ENCODE measurements at regions not wholly inside any gene's neighbourhood (a gene's known extent, or its start where the extent isn't known, plus 50 kb on each side); places are given as distances from the start of the nearest gene placed in this dataset.

DNA sequence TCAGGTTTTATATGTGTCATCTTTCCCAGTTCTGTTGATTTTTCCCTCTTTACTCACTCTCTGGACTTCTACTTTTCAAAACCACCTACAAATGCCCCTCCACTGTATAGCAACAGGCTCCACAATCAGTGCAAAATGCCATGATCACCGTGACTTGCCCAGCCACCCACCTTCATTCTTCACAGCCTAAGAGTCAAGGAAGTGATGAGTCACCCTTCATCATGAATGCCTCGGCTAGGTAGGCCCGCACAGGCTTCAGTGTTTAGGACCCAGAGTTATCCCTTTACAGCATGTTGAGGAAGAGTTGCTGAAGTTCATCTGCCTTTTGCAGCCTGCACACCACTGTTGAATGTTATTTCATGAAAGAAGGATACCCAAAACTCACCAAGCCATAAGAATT, 158.6 kb downstream of the PMP22 start:
- no peaks in the 10 kb centered on the region for H3K9me3 ChIP-seq (ENCODE audit: insufficient read depth, low read length)
- no peaks in the 10 kb centered on the region for H3K79me2 ChIP-seq (ENCODE audit: low read length)
- no peaks in the 10 kb centered on the region for H3K4me1 ChIP-seq (ENCODE audit: low read length)
- H3K4me3 ChIP-seq (ENCODE audit: low read length), result no peak overlapping the region
- H3K4me2 ChIP-seq (ENCODE audit: low read length), result no peak overlapping the region
- no peaks in the 10 kb centered on the region for H3K27me3 ChIP-seq (ENCODE audit: low read depth, low read length)
- no peaks in the 10 kb centered on the region for H3K36me3 ChIP-seq (replicated peaks; ENCODE audit: low read depth, low read length)
- no peak overlapping the region for H3K27ac ChIP-seq (ENCODE audit: low read length)
- H3K9ac ChIP-seq (ENCODE audit: low read length), result no peak overlapping the region
- H2AFZ ChIP-seq (ENCODE audit: low read depth, low read length), result no peak overlapping the region
- H4K20me1 ChIP-seq (ENCODE audit: insufficient read depth, low read length), result no peaks in the 10 kb centered on the region
- TF ChIP-seq CTCF (IDR thresholded peaks at IDR 0.05; ENCODE audit: low read depth, low read length) (no peak), EZH2phosphoT487 (IDR thresholded peaks at IDR 0.05; ENCODE audit: low read depth) (no peak)

GRCh38 chr17:15103785-15104184, 161.3 kb downstream of the PMP22 start:
- Histone ChIP-seq H3K27ac (ENCODE audit: low read length) (no peak overlapping the region), H3K36me3 (replicated peaks; ENCODE audit: low read depth, low read length) (no peaks in the 10 kb centered on the region), H3K79me2 (ENCODE audit: low read length) (no peaks in the 10 kb centered on the region), H3K27me3 (ENCODE audit: low read depth, low read length) (no peaks in the 10 kb centered on the region), H3K9ac (ENCODE audit: low read length) (no peak overlapping the region), H2AFZ (ENCODE audit: low read depth, low read length) (no peak overlapping the region), H3K4me2 (ENCODE audit: low read length) (no peak overlapping the region), H3K9me3 (ENCODE audit: insufficient read depth, low read length) (no peaks in the 10 kb centered on the region), H3K4me3 (ENCODE audit: low read length) (no peak overlapping the region), H3K4me1 (ENCODE audit: low read length) (no peaks in the 10 kb centered on the region), H4K20me1 (ENCODE audit: insufficient read depth, low read length) (no peaks in the 10 kb centered on the region)
- no peak for TF ChIP-seq EZH2phosphoT487 (IDR thresholded peaks at IDR 0.05; ENCODE audit: low read depth)
- no peak for TF ChIP-seq CTCF (IDR thresholded peaks at IDR 0.05; ENCODE audit: low read depth, low read length)

GRCh38 chr17:15101175-15101574, 164.0 kb downstream of the PMP22 start:
- H3K36me3 ChIP-seq (replicated peaks; ENCODE audit: low read depth, low read length), result no peaks in the 10 kb centered on the region
- H3K27ac ChIP-seq (ENCODE audit: low read length), result no peak overlapping the region
- no peak overlapping the region for H3K4me3 ChIP-seq (ENCODE audit: low read length)
- H3K79me2 ChIP-seq (ENCODE audit: low read length), result no peaks in the 10 kb centered on the region
- H3K9me3 ChIP-seq (ENCODE audit: insufficient read depth, low read length), result no peaks in the 10 kb centered on the region
- no peaks in the 10 kb centered on the region for H3K4me1 ChIP-seq (ENCODE audit: low read length)
- H3K9ac ChIP-seq (ENCODE audit: low read length), result no peak overlapping the region
- H3K4me2 ChIP-seq (ENCODE audit: low read length), result no peak overlapping the region
- no peaks in the 10 kb centered on the region for H4K20me1 ChIP-seq (ENCODE audit: insufficient read depth, low read length)
- no peak for TF ChIP-seq EZH2phosphoT487 (IDR thresholded peaks at IDR 0.05; ENCODE audit: low read depth)
- no peak for TF ChIP-seq CTCF (IDR thresholded peaks at IDR 0.05; ENCODE audit: low read depth, low read length)
- no peaks in the 10 kb centered on the region for H3K27me3 ChIP-seq (ENCODE audit: low read depth, low read length)
- H2AFZ ChIP-seq (ENCODE audit: low read depth, low read length), result no peak overlapping the region

DNA sequence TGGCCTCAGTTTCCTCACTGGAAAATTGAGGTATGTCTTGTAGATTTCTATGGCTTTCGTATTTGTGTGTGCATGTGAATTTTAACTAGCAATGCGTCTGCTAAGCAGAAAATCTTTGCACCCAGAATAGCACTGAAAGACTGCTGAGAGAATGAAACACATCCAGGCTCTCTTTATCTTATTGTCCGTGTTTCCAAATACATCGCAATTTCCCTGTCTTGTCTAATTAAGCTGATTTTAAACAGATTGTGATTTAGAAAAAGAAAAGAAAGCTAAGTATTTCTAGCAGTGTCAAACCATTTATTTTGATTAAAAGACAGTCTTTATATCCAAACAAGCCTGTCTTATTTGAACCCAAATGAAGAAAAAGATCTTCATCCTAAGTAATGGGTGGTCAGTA, 168.6 kb downstream of the PMP22 start:
- Histone ChIP-seq H3K4me1 (ENCODE audit: low read length) (no peaks in the 10 kb centered on the region), H3K9ac (ENCODE audit: low read length) (no peak overlapping the region), H3K36me3 (replicated peaks; ENCODE audit: low read depth, low read length) (no peaks in the 10 kb centered on the region), H3K4me3 (ENCODE audit: low read length) (no peak overlapping the region), H3K9me3 (ENCODE audit: insufficient read depth, low read length) (no peaks in the 10 kb centered on the region), H2AFZ (ENCODE audit: low read depth, low read length) (no peak overlapping the region), H3K79me2 (ENCODE audit: low read length) (no peaks in the 10 kb centered on the region), H4K20me1 (ENCODE audit: insufficient read depth, low read length) (no peaks in the 10 kb centered on the region), H3K27ac (ENCODE audit: low read length) (no peak overlapping the region), H3K27me3 (ENCODE audit: low read depth, low read length) (no peaks in the 10 kb centered on the region), H3K4me2 (ENCODE audit: low read length) (no peak overlapping the region)
- no peak for TF ChIP-seq CTCF (IDR thresholded peaks at IDR 0.05; ENCODE audit: low read depth, low read length)
- no peak for TF ChIP-seq EZH2phosphoT487 (IDR thresholded peaks at IDR 0.05; ENCODE audit: low read depth)
